A549 (cell line): ENCODE measurements at regions not wholly inside any gene's neighbourhood (a gene's known extent, or its start where the extent isn't known, plus 50 kb on each side); places are given as distances from the start of the nearest gene placed in this dataset.

Experiments
- ATAC-seq, 2 experiments: fragments of 200-7000 bp in 1 of 2; fragments of >200 bp in 1 of 2; cut with Nextera tagmentation in 1 of 2; cut with Tn5 transposase in 1 of 2; 3 replicates each; pipeline versions ENCODE4 v1.8.0 to v1.9.1; 2018 to 2020; ENCODE audit warnings: mild to moderate bottlenecking in 1 of 2, moderate library complexity in 1 of 2
- CTCF ChIA-PET: fragments of 300-600 bp; sonication (Branson Sonifier 250); formaldehyde crosslinking; extraction: SDS; loops from one replicate; lab custom pipeline; 2021; ENCODE audit warnings: antibody characterized with exemption, inconsistent platforms; lab: Yijun Ruan, JAX
- POLR2A ChIA-PET: fragments of 350-600 bp; formaldehyde crosslinking; extraction: SDS; loops from one replicate; lab custom pipeline; 2021; ENCODE audit warnings: antibody characterized with exemption, inconsistent platforms; lab: Yijun Ruan, JAX
- DNase-seq, 2 experiments: peaks; one replicate each; pipeline versions ENCODE4 v3.0.0 to v3.0.0-alpha.2; 2011 to 2016; ENCODE audit warnings: low read depth in 1 of 2, low spot score in 1 of 2
- FAIRE-seq: peaks from 2 replicates; lab custom pipeline; 2011; peaks lifted over from hg19 to GRCh38; lab: Jason Lieb, UNC
- H3K27ac ChIP-seq, 2 experiments: fragments of >200 bp; sonication (Bioruptor Twin); formaldehyde crosslinking; 3 replicates each; pipeline ENCODE4 v1.5.1; 2016 to 2017
- H3K4me1 ChIP-seq: fragments of >200 bp; sonication (Bioruptor Twin); formaldehyde crosslinking; 3 replicates; pipeline ENCODE4 v1.6.1; 2016
- H3K4me2 ChIP-seq: fragments of >200 bp; sonication (Bioruptor Twin); formaldehyde crosslinking; 3 replicates; pipeline ENCODE4 v1.6.1; 2016
- H3K4me3 ChIP-seq: fragments of >200 bp; sonication (Bioruptor Twin); formaldehyde crosslinking; 3 replicates; pipeline ENCODE4 v1.5.1; 2016
- H3K9me3 ChIP-seq: fragments of >200 bp; sonication (Bioruptor Twin); formaldehyde crosslinking; 3 replicates; pipeline ENCODE4 v1.6.1; 2016
- BCL3 ChIP-seq: fragments of >200 bp; sonication (Bioruptor Twin); formaldehyde crosslinking; IDR thresholded peaks from 3 replicates; pipeline ENCODE4 v1.6.1; 2016
- BHLHE40 ChIP-seq: IDR thresholded peaks from 2 replicates; pipeline ENCODE4 v1.6.1; 2012; ENCODE audit warnings: low read depth, low read length, inconsistent platforms
- CBX2 ChIP-seq: fragments of 200-600 bp; sonication (generic); IDR thresholded peaks from 2 replicates; pipeline ENCODE4 v1.6.1; 2016; ENCODE audit warnings: low read depth, mild to moderate bottlenecking, borderline replicate concordance
- CBX8 ChIP-seq: fragments of 200-600 bp; sonication (generic); IDR thresholded peaks from 2 replicates; pipeline ENCODE4 v1.6.1; 2016
- CEBPB ChIP-seq, 2 experiments: fragments of >200 bp in 1 of 2; sonication (Bioruptor Twin) in 1 of 2; formaldehyde crosslinking in 1 of 2; IDR thresholded peaks; 2 replicates each; pipeline ENCODE4 v1.6.1; 2012 to 2016
- CHD2 ChIP-seq: fragments of 150-350 bp; IDR thresholded peaks from 2 replicates; pipeline ENCODE4 v1.6.1; 2014; ENCODE audit warnings: low read length; ENCODE audit not compliant: partially characterized antibody
- CHD4 ChIP-seq: fragments of 200-600 bp; sonication (generic); IDR thresholded peaks from 2 replicates; pipeline ENCODE4 v1.6.1; 2016; ENCODE audit warnings: antibody characterized with exemption, mild to moderate bottlenecking, borderline replicate concordance
- FOXS1 ChIP-seq: fragments of 250-450 bp; sonication (Bioruptor Pico); IDR thresholded peaks from 2 replicates; pipeline ENCODE4 v1.5.0; 2020; ENCODE audit warnings: mild to moderate bottlenecking, moderate library complexity
- GATA3 ChIP-seq: IDR thresholded peaks from 2 replicates; pipeline ENCODE4 v1.6.1; 2012; ENCODE audit warnings: borderline replicate concordance
- HOXA7 ChIP-seq: fragments of 250-450 bp; sonication (Bioruptor Pico); IDR thresholded peaks from 2 replicates; pipeline ENCODE4 v1.5.0; 2020; ENCODE audit warnings: mild to moderate bottlenecking, moderate library complexity
- HOXB13 ChIP-seq: fragments of 250-450 bp; sonication (Bioruptor Pico); IDR thresholded peaks from 2 replicates; pipeline ENCODE4 v1.5.0; 2020; ENCODE audit warnings: low read depth, mild to moderate bottlenecking, moderate library complexity
- HOXB5 ChIP-seq: fragments of 250-450 bp; sonication (Bioruptor Pico); IDR thresholded peaks from 2 replicates; pipeline ENCODE4 v1.5.0; 2020; ENCODE audit warnings: mild to moderate bottlenecking, moderate library complexity
- MAFK ChIP-seq: fragments of 450-650 bp; IDR thresholded peaks from 2 replicates; pipeline ENCODE4 v1.6.1; 2014; ENCODE audit not compliant: partially characterized antibody
- MYC ChIP-seq: IDR thresholded peaks from 2 replicates; pipeline ENCODE4 v1.6.1; 2012; ENCODE audit warnings: mild to moderate bottlenecking, inconsistent platforms, low read length, improper control_type of control experiment, borderline replicate concordance
- NR3C1 ChIP-seq: fragments of >200 bp; sonication (Bioruptor Twin); formaldehyde crosslinking; IDR thresholded peaks from 3 replicates; pipeline ENCODE4 v1.6.1; 2017
- PHF8 ChIP-seq: fragments of 200-600 bp; sonication (generic); IDR thresholded peaks from 2 replicates; pipeline ENCODE4 v1.6.1; 2016; ENCODE audit warnings: low read depth, mild to moderate bottlenecking, antibody characterized with exemption, moderate library complexity, borderline replicate concordance
- POLR2AphosphoS2 ChIP-seq: conservative IDR thresholded peaks from 2 replicates; pipeline ENCODE4 v1.6.1; 2012; ENCODE audit warnings: low read length, improper control_type of control experiment, inconsistent platforms
- RNF2 ChIP-seq: fragments of 200-600 bp; sonication (generic); IDR thresholded peaks from 2 replicates; pipeline ENCODE4 v1.6.1; 2016; ENCODE audit warnings: low read depth, mild to moderate bottlenecking, antibody characterized with exemption, moderate library complexity, borderline replicate concordance
- TP53 ChIP-seq: fragments of 250-450 bp; sonication (Bioruptor Pico); IDR thresholded peaks from 2 replicates; pipeline ENCODE4 v1.5.0; 2021; ENCODE audit warnings: mild to moderate bottlenecking, moderate library complexity
- ZNF302 ChIP-seq: fragments of 250-450 bp; sonication (Bioruptor Pico); IDR thresholded peaks from 2 replicates; pipeline ENCODE4 v1.9.0; 2021; ENCODE audit warnings: inconsistent platforms, mild to moderate bottlenecking, moderate library complexity
- WGBS: methylation state at CpG from one replicate; pipeline ENCODE4 v1.1.6; 2017; ENCODE audit errors: missing lambda C conversion rate; 5-methylcytosine and 5-hydroxymethylcytosine counted together
- TF ChIP-seq, protein P1 (sequence below): fragments of 250-450 bp; sonication (Bioruptor Pico); IDR thresholded peaks from 2 replicates; pipeline ENCODE4 v1.5.0; 2021; ENCODE audit warnings: mild to moderate bottlenecking, moderate library complexity, borderline replicate concordance
- TF ChIP-seq, protein P2 (sequence below): fragments of 450-650 bp; IDR thresholded peaks from 2 replicates; pipeline ENCODE4 v1.6.1; 2014; ENCODE audit warnings: antibody characterized with exemption

GRCh38 chr15:70473581-70474370, 289.6 kb downstream of the UACA start:
- Histone ChIP-seq H3K4me2 (peak overlapping the region; percentile 70), H3K4me3 (no peak overlapping the region), H3K9me3 (no peaks in the 10 kb centered on the region), H3K4me1 (peaks cover 48% of the 10 kb centered on the region), H3K27ac (peak overlapping the region; percentile 71 to 89; a peak in 5 of 6 replicates)
- 91% methylated on average over 15 of the region's 15 CpGs for WGBS
- DNase-seq: no peak
- TF ChIP-seq CHD4 (no peak), CBX8 (no peak), CHD2 (no peak), HOXA7 (CRISPR knock-in tag) (no peak), MYC (no peak), NR3C1 (no peak), RNF2 (no peak), POLR2AphosphoS2 (no peak), HOXB13 (CRISPR knock-in tag) (no peak), FOXS1 (CRISPR knock-in tag) (no peak), ZNF302 (CRISPR knock-in tag) (no peak), CBX2 (no peak), HOXB5 (no peak), PHF8 (no peak), BHLHE40 (no peak)
- TF ChIP-seq, protein P1, sequence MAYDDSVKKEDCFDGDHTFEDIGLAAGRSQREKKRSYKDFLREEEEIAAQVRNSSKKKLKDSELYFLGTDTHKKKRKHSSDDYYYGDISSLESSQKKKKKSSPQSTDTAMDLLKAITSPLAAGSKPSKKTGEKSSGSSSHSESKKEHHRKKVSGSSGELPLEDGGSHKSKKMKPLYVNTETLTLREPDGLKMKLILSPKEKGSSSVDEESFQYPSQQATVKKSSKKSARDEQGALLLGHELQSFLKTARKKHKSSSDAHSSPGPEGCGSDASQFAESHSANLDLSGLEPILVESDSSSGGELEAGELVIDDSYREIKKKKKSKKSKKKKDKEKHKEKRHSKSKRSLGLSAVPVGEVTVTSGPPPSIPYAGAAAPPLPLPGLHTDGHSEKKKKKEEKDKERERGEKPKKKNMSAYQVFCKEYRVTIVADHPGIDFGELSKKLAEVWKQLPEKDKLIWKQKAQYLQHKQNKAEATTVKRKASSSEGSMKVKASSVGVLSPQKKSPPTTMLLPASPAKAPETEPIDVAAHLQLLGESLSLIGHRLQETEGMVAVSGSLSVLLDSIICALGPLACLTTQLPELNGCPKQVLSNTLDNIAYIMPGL (CRISPR knock-in tag): no peak
- ChIA-PET CTCF (interaction anchor here (0.9 to 12.6 kb wide), 8 partner anchors 8 to 373 kb away, joined by 3 to 147 read pairs (median 6); no protein-coding TSS in a partner anchor), POLR2A (interaction anchor here (0.9 to 2.6 kb wide), 5 partner anchors 35 to 1011 kb away, joined by 3 to 16 read pairs (median 4); no protein-coding TSS in a partner anchor)
- no peak for ATAC-seq
- no peak for FAIRE-seq

- CTCF ChIA-PET: interaction anchor here (1.0 to 12.6 kb wide), 7 partner anchors 11 to 995 kb away, joined by 3 to 147 read pairs (median 5); no protein-coding TSS in a partner anchor
- H3K4me3 ChIP-seq: no peak overlapping the region
- no peak for DNase-seq
- peaks cover 46% of the 10 kb centered on the region for H3K4me1 ChIP-seq
- ATAC-seq: no peak
- POLR2A ChIA-PET: no interaction called here
- no peak overlapping the region for H3K4me2 ChIP-seq
- TF ChIP-seq TP53 (CRISPR knock-in tag) (no peak), BCL3 (no peak), MAFK (peak; percentile 94), CEBPB (IDR thresholded peaks at IDR 0.05) (no peak), RNF2 (no peak), GATA3 (no peak)
- TF ChIP-seq, protein P2, sequence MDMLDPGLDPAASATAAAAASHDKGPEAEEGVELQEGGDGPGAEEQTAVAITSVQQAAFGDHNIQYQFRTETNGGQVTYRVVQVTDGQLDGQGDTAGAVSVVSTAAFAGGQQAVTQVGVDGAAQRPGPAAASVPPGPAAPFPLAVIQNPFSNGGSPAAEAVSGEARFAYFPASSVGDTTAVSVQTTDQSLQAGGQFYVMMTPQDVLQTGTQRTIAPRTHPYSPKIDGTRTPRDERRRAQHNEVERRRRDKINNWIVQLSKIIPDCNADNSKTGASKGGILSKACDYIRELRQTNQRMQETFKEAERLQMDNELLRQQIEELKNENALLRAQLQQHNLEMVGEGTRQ: no peak
- TF ChIP-seq, all 56 proteins: peak for 1
- no peak for FAIRE-seq
- Histone ChIP-seq H3K9me3 (no peaks in the 10 kb centered on the region), H3K27ac (no peak overlapping the region)
- 50% methylated on average over 1 of the region's 1 CpG for WGBS
These were observed 291.8 kb downstream of the UACA start for GRCh38 chr15:70471517-70471916.
